DMS53 (cell line): ENCODE measurements at regions not wholly inside any gene's neighbourhood (a gene's known extent, or its start where the extent isn't known, plus 50 kb on each side); places are given as distances from the start of the nearest gene placed in this dataset.
"Not testable (repeated sequence)": the region's sequence is repeated elsewhere in the genome, so short reads cannot be mapped to it uniquely, and the experiment has no call there.

Source experiments
- DNase-seq: peaks from one replicate; lab custom pipeline; 2025; lab: John Stamatoyannopoulos, UW

DNA sequence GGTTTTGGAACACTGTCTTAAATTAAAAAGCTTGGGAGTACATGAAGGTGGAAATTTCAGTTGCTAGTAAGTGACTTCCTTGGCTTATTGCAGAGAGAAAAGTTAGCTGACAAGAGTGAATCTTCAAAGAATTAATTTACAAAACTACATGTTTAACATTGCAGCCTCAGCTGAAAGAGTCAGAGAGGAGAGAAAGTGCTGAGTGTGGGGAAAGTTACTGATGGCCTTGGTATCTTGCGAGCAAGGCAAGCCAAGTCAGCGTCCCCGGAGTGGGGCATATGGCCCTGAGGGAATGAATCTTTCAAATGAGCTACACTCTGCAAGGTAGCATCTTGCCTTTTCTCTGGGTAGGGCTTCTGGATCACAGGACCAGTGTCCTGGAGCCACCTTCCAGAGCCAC, 131.3 kb downstream of the LPIN1 start:
- DNase-seq, result no peak

DNA sequence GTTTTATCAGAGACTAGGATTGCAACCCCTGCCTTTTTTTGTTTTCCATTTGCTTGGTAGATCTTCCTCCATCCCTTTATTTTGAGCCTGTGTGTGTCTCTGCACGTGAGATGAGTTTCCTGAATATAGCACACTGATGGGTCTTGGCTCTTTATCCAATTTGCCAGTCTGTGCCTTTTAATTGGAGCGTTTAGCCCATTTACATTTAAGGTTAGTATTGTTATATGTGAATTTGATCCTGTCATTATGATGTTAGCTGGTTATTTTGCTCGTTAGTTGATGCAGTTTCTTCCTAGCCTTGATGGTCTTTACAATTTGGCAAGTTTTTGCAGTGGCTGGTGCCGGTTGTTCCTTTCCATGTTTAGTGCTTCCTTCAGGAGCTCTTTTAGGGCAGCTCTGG, 138.8 kb downstream of the LPIN1 start:
- not testable (repeated sequence) for DNase-seq

DNA sequence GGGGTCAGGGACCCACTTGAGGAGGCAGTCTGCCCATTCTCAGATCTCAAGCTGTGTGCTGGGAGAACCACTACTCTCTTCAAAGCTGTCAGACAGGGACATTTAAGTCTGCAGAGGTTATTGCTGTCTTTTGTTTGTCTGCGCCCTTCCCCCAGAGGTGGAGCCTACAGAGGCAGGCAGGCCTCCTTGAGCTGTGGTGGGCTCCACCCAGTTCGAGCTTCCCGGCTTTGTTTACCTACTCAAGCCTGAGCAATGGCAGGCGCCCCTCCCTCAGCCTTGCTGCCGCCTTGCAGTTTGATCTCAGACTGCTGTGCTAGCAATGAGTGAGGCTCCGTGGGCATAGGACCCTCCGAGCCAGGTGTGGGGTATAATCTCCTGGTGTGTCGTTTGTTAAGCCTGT, 140.5 kb downstream of the LPIN1 start:
- DNase-seq, result not testable (repeated sequence)

DNA sequence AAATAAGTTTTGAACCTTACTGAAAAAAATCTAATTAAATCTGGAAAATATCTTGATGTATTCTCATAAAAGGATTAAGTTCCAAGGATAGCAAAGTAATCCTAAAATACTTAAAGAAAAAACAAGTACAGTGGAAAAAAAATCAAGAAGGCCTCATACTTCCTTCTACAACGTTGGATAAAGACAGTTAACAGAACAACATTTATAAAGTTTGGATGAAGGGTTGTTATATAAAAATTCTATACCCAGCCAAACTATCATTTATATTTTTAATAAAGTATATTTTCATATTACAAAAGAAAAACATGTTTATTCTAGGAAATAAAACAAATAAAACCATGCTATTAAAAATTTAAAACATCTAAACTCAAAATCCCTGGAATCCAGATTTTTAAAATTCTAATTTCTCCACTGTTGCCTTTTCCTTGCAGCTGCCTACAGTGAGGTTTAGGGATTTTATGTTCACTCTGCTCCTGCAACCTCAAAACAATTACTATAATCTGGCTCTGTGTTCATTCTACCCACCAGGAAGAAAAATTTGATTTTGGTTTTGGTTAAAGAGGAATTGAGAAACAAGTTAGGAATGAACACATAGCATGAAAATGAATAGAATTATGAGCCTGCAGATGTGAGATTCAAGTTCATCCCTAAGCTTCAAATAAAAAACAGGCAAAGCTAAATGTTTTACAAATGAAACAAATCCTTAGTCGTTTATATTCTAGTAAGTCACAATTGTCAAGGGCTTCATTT, 142.8 kb downstream of the LPIN1 start:
- no peak for DNase-seq

DNA sequence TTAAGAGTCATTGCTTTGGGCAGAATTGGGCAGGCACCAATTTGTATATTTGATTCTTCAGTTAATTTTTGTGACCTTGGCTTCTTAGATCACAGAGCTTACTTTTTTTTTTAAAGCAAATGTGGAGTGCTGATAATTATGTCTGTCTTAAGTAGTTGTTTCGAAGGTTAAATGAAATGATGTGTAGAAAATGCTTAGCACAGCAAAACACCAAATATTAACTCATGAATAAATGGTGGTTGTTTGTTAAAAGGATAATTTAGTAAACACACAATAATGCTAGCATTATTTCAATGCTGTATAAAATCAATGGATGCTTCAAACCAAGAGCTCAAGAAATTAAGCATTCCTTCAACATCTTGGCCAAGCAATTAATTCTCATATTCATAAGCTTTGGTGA, 143.4 kb downstream of the LPIN1 start:
- no peak for DNase-seq

DNA sequence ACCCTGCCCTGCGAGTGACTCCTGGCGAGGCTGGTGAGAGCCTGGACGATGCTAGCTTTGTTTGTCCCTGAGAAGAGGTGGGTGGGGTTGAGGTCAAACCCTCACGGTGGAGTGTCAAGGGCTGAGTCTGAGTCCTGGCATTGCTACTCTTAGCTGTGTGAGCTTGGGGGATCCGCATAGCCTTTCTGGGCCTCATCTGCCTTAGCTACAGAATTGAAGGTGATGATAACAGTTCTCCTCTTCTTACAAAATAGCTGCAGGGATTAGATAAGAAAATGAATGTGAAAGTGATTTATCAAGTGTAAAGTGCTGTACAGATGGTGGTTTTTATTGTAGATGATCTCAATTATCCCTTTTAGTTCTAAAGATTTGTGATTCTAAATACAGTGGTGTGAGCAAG, 144.6 kb downstream of the LPIN1 start:
- no peak for DNase-seq

DNA sequence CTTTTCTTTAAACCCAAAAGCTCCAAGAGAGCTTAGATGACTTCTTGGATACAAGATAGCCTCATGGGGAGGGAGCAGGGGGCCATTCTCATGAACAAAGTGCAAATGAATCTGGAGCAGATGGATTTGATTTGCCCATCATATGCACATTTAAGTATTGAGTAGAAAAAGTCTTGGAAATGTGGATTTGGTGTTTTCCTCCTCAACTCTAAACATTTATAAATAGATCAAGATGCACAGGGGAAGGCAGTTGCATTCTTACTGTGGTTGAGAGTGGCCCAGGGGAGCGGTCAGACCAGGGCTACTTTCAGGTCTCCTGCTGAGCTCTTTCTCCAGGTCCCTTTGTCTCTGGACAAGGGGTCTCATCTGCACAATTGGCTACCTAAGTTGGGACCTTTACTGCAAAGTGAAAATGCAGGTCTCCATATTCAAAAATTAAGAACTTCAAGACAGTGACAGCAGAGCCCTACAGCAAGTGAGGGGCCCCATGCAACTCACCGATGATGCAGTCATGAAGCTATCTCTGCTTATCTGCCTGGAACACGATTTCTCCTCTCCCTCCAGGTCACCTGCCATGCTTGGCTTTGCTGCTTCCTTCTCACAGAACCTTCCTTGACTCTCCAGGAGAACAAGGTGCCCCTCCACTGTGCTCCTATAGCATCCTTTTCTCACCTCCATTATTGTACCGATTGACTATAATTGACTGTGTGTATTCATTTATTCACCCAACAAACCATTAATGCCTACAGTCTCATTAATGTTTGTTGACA, 145.4 kb downstream of the LPIN1 start:
- DNase-seq, result no peak

DNA sequence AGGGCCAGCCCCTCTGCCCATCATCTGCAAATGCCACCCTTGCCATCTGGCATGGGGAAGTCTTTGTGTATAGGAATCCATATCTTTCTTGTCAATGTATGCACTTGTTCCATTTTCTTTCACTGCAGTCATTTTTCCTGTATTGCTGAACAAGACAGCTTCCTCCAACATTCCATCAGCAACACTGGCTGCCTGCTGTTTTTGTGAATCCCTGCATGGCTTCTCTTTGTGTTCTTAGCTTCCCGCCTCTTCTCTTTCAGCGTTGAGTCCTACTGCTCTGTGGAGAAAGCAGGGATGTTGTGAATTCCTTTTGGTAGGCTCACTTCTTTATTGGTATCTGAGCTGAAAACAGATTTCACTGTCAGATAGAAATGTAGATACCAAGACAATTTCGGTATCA, 150.0 kb downstream of the LPIN1 start:
- no peak for DNase-seq

DNA sequence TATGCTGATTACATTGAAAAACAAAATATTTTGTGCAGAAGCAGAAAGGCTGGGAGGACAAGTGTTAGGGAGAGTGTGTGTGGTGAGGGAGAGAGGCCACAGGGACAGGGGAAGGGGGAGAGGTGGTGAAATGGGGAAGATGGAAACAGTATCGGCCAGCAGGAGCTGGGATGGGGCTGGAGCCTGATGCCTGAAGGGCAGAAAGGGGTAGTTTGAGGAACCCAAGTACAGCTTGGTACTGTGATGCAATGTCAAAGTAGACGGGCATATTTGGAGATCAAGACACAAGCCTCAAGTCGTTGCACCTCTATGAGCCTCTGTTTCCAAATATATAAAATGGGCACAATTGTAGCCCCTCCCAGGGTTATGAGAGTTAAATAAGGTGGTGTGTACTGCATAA, 152.1 kb downstream of the LPIN1 start:
- no peak for DNase-seq

DNA sequence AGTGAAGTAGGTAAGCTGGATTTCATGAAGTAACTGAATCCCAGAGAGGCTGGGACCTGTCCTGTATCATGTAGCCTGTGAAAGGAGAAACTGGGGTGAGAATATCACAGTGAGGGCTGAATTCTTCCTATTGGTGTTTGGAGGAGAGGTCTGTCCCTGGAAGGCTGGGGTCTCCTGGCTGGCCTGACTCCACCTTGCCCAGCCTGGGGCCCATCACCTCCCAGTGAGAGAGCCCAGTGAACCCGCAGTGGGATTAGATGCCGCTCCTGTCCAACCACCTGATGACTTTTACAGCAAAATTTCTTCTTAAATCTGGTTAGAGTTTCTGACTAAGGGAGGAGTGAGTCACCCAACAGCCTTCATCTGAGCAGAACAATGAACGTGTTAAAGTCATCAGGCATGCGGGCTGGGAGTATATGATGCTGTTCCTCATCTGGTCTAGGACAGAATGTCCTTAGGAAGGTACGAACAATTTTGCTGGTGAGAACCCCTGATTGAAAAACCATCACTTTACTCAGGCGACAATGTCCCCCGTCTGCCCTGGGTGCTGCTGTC, 152.9 kb downstream of the LPIN1 start:
- no peak for DNase-seq

DNA sequence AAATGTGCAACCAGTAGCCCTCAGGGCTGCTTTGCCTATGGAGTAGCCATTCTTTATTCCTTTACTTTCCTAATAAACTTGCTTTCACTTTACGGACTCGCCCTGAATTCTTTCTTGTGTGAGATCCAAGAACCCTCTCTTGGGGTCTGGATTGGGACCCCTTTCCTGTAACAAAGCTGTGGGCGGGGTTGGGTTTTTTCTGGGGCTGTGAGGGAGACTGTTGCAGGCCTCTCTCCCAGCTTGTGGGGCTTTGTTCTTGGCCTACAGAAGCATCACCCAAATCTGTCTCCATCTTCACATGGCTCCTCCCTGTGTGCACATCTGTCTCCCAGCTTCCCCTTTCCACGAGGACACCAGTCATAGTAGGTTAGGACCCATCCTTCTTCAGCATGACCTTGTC, 154.5 kb downstream of the LPIN1 start:
- not testable (repeated sequence) for DNase-seq

DNA sequence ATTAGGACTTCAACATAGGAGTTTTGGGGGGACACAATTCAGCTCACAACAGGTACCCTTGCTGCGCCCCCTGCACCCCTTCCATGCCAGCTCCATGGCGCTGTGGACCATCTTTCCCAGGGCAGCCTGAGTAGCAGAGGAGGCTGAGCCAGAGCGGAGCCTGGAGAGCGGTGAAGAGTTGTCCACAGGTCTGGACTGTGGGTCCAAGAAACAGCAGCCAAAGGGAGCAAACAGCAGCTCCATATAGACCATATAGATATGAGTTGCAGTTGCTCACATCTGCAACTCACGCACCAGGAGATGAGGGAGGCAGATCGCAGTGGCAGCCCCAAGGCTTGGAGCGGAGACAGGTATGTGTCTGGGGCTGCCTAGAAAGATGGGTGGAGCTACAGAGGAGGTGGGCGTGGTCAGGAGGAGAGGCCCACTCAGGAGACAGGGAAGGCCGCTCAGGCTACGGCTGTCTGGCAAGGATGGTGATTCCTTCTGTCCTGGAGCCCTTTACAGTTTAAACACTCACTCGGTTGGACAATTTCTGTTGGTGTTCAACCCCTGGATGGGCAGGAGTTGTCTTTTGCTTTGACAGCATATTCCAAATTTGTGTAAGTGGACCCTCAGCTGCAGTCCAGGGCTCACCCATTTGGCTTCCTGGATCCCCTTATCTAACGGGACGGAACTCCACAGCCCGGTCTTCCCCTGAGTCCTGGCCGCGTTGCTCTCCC, 155.1 kb downstream of the LPIN1 start:
- no peak for DNase-seq

DNA sequence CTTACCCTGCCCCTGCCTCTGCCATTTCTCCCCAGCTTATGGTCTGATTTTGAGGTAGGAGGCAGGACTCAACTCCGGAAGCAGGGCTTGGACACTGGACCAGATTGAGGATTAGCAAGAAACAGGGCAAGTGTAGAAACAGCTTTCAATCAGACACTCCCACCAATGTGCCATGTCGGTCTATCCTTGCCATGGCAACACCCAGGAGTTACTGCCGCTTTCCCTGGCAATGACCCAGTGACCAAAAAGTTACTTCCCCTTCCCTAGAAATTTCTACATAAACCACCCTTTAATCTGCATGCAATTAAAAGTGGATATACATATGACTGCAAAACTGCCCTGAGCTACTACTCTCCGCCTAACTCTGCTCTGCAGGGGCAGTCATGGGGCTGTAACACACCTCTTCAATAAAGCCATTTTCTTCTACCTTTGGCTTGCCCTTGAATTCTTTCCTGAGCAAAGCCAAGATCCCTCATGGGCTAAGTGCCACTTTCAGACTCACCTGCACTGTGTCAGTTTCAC, 156.7 kb downstream of the LPIN1 start:
- DNase-seq, result no peak

DNA sequence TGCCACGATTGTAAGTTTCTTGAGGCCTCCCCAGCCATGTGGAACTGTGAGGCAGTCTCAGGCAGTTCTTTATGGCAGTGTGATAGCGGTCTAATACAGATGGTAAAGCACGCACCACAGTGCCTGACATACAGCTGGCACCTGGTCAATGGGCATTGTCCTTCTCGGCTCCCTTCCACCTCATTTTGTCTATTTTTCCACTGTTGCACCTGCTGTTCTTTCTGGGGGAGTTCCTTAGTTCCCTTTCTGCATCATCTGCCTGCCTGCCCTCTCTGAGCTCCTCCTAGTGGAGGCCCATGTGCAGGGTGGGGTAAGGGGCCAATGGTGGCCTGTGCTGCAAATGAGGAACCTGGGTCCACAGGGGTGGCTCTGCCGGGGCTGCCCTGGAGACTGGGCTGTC, 157.6 kb downstream of the LPIN1 start:
- DNase-seq, result no peak

DNA sequence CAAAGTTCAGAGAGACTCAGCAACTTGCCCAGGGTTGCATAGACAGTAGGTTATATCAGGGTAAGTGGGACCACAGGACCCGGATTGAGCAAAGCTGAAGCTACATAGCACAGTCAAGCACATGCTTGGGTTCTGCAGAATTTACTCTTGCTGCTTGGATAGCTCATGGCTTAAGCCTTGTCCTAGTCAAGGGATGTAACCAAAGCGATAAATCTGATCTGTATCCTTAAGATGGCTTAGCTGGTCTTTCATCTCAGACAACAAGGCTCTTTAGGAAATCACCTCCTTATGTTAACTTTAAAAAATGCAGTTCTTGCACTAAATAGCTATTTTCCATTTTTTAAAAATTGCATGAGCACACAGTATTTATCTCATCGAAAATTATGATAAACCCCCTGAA, 158.5 kb downstream of the LPIN1 start:
- no peak for DNase-seq

DNA sequence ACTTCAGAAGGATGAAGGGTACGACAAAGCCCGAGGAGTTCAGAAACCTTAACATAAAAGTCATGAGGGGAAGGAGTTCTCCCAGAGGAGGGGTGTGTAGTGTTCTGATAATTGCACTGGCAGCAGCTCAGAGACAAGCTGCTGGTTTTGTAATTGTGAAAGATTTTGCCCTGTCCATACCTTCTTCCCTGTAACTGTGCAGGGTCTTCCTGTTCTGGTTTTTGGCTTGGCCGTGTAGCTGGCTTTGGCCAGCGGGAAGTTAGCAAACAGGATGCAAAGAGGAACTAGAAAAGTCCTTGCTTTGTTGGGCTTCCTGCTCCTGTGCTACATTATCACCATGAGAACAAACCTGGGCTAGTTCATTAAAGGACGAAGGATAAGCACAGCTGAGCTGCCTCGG, 160.8 kb downstream of the LPIN1 start:
- no peak for DNase-seq

DNA sequence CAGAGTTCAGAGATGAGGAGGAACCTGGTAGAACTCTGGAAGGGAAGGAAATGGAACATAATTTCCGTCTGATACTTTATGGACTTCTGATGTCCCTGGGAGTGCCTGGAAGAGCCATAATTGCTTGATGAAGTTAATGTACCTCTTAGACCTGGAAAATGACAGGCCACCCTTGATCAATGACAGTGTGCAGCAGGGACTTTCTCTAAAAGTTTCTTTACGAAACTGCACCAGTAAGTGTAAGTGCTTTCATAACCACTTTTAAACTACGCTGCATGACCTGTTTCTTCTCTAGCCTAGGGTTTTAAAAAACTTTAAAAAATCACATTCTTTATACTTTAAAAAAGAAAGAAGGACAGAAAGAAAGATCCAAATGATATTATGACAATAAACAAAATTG, 164.5 kb downstream of the LPIN1 start:
- DNase-seq, result no peak

DNA sequence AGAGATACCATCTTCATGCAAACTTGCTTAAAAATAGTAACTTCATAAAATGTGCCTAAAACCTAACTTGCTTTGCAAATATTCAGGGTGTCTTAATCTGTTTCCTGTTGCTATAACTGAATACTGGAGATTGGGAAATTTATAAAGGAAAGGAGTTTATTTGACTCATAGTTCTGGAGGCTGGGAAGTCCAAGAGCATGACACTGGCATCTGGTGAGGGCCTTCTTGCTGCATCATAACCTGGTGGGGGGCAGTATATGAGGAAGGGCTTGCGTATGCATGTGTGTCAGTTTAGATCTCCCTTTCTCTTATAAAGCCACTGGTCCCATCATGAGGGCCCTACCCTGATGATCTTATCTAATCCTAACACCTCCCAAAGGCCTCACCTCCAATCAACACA, 166.5 kb downstream of the LPIN1 start:
- DNase-seq, result no peak

DNA sequence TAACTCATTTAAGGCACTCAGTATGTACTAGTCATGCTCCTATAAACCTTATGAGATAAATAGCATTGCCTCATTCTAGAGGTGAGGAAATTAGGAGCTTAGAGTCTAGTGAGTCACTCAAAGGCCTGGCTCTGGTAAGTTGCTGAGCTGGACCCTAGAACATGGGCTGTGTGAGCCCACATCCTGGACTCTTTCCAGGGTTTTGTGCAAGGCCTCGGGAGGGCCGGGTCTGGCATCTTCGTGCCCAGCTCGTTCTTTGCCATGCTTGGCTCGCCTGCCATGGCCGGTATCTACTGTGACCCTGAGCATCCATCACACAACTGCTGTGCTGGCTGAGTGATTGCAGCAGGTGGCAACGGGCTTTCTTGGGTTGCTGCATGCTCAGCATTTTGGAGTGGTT, 168.0 kb downstream of the LPIN1 start:
- DNase-seq, result no peak

DNA sequence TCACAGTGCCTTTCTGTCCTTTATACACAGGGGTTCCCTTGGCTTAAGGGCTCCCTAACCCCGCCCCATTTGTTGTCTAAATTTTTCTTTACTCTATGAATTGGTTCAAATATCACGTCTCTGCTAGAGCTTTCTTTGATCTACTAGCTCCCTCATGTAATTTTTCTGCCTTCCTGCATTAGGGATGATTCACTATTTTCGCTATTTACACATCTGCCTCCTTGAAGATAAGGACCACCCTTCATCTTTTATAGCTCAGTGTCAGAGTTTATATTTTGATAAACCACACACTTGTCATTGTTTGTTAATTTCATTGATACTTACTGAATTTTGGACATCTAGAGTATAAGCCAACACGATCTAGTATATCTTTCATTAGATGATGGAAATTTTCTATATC, 169.2 kb downstream of the LPIN1 start:
- DNase-seq, result peak; percentile 18

DNA sequence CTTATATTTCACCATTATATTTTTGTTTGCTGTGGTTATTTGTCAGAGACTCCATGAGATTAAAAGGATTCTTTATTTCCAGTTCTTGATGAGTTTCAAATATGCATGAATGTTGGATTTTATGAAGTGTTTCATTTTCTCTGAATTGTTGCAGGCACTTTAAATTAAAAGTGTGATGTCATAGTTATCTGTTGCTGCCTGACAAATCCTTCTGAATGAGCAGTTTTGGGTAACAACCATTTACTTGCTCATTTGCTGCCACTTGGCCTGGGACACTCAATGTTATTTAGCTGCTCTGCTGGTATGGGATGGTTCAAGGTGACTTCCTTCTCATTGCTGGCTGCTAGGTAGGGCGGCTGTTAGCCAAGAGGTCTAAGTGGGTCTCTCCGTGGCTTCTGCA, 173.5 kb downstream of the LPIN1 start:
- DNase-seq, result no peak

DNA sequence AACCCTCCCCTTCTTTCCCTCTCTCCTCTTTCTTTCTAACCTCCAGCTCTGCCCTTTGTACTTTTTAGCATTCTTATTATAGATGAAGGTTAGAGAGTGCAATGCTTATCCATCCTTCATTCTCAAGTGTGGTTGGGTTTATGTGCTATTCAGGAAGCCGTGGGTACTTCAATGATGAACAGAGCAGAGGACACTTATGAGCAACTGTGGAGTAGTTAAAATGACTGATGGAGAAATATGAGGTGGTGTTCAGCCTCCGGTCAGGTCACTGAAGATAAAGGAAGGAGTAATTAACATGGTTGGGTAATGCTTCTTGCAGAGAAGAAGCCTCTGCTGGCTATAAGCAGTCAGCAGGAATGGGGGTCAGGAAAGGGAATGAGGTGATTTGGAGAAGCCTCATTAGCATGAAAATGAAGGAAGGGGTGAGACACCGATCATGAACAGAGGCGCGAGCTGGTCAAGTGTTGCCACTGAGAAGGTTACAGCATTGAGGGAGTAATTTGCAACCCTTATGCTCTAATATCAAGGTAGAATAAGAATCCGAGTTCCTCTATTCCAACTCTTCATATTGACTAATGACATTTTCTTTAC, 174.7 kb downstream of the LPIN1 start:
- DNase-seq, result no peak
